HG03469 (cell line): ENCODE measurements at regions not wholly inside any gene's neighbourhood (a gene's known extent, or its start where the extent isn't known, plus 50 kb on each side); places are given as distances from the start of the nearest gene placed in this dataset.
"Not testable (repeated sequence)": the region's sequence is repeated elsewhere in the genome, so short reads cannot be mapped to it uniquely, and the experiment has no call there.

Experiments
- ATAC-seq: cut with Tn5 transposase; IDR thresholded peaks from one replicate; pipeline ENCODE4 v1.9.1; 2021; ENCODE audit warnings: mild to moderate bottlenecking, moderate library complexity, moderate number of reproducible peaks; ENCODE audit not compliant: unreplicated experiment

DNA sequence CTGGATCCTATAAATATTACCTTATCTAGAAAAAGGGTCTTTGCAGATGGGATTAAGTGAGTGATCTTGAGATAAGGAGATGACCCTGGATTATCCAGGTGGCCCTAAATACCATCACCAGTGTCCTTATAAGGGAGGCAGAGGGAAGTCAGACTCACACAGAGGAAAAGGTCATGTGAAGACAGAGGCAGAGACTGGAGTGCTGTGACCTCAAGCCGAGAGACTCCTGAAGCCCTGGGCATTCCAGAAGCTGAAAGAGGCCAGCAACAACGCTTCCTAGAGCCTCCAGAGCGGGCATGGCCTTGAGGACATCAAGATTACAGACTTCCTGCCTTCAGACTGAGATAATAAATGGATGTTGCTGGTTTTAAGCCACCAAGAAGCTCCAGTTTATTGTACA, 118.8 kb downstream of the ATPSCKMT start:
- no peak for ATAC-seq

DNA sequence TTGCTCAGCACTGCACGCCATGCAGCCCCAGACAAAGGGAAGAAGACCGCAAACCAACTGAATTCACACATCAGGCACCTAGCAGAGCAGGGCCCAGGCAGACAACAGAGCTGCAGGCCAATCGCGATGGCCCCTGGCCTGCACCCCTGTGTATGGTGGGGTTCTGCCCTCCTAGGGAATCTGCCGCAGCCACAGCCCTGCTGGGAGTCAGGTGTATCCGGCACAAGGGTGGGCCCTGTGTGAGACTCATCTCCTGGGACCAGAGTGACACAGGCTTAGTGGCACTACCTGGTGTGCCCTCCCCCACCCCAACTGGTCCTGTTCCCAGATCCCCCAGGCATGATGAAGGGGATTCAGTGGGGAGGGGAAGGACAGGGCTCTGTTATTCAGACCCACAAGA, 122.8 kb downstream of the ATPSCKMT start:
- no peak for ATAC-seq

DNA sequence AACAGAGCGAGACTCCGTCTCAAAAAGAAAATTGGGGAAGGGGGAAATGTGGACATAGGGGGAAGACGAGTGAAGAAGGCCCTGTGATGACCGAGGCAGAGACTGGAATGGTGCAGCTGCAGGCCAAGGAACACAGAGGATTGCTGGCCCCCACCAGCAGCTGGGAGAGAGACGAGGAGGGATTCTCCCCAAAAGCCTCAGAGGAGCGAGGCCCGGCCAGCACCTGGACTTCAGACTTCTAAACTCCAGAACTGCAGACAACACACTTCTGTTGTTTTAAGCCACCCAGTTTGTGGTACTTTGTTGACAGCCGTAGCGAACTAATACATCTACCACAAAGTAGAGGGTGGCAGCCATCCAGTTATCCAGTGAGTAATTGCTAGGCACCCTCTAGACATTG, 124.6 kb downstream of the ATPSCKMT start:
- no peak for ATAC-seq

DNA sequence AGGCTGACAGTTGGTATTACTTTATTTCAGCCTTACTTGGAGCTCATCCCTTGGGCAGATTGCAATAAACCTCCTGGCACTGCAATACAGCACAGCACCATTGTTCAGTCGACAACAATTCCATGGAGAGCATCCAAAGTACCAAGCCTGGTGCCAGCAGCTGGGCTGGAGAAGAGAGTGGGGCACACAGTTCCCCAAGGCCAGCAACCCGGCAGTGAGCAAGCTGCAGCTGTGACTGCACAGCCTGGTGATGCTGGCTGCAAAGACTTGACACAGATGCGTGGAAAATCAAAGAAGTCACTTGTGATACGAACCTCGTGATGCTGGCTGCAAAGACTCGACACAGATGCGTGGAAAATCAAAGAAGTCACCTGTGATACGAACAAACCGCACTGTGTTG, 125.4 kb downstream of the ATPSCKMT start:
- no peak for ATAC-seq

DNA sequence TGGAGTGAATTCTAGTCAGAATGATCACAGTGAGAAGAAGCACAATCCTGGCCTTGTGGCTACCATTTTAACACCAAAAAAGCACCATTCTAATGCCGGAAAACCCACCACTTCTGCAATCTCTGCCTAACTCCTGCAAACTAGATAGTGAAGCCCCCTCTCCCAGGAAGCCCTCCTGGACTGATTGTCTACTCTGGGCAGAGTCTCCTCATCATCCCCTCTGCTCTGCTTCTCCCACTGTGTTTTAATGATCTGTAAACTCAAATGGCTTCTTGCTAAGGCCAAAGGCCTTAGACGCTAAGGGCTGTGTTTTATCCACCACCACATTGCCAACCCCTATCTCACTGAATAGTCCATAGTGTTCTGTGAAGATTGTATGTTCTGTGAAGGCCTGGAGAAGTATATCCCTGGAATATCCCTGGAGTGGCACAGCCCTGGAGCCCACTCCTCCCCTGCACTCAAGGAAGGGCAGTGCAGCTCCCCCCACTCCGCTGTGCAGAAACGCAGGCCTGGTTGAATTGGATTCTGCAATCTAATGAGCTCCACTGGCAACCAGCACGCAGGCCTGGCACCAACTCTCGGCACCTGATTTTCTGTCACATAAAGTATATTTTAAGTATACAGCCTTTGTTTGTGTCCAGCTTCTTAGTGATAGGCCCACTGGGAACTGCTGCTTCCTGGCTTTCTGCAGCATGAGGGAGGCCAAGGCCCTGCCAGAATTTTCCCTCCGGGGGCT, 126.3 kb downstream of the ATPSCKMT start:
- no peak for ATAC-seq

DNA sequence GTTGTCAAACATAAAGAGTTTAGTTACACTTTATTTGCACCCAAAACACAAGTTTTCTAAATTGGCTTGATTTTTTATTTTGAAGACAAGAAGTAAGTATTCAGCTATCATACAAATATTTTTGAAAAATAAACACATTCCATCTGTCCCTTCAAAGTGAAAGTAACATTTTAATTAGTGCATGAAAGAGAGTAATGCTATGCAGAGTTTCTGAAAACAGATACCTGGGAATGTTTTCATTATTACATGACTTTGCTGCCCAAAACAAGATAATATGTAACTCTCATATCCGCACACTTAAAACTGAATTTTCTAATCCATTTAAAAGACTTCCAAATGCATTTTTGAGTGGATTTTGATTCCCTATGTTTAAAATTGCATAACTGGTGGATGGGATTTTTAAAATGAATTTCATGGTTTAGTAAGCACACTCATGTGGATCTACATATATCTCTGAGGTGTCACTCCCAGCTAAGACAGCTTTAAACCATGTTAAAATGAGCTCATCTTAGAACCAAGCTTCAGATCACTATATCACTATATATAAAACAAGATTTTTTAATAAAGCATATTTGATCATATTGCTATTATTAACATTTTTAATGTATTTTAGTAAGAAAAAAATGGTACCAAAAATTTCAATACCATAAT, 127.5 kb downstream of the ATPSCKMT start:
- ATAC-seq: no peak

DNA sequence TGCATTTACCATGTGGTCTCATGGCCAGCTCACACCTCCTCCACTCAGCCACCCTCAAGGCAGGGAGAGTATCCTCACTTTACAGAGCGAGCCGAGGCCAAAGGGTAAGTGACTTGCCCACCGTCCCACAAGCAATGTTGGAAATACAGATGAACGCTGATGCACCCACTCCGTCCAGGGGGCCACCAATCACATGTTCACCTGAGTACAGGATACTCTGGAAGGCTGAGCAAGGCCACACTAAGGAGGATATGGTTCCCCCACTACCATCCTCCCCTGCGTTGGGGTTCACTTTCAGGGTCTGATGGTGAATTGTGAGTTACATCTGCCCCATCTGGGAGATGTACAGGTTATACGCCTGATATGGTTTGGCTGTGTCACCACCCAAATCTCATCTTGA, 128.8 kb downstream of the ATPSCKMT start:
- ATAC-seq: no peak

DNA sequence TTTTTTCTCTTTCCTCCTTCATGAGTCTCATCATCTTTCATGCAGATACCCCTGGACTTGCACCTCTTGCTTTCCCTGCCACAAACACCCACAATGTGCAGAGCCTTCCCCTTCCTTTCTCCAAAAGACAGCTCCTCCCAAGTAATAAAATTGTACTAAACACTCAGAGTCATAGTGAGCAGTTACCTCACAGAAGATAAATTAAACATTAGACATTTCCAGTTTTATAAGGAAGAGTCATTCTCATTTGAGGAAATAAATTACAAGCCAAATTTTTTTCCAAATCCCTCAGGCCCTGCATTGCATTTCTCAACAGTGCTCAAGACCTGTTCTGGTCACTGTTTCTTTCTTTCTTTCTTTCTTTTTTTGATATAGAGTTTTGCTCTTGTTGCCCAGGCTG, 131.5 kb downstream of the ATPSCKMT start:
- no peak for ATAC-seq

DNA sequence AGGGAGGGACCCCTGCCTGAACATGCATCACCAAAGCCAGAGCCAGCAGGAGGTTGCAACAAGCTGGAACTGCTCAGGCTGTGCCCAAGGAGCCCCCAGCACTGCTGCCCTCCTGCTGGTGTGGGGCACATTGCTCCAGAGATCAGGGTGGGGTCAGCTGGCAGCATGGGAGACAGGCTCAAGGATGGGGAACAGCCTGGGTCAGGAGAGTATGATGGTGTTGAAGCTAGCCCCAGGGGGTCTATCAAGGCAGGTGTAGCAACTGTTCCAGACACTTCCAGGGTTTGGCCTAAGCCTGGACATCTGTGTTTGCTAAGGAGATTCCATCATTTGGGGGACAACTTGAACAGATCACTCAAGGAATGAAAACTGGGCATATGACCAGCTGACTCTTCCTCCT, 133.1 kb downstream of the ATPSCKMT start:
- no peak for ATAC-seq

DNA sequence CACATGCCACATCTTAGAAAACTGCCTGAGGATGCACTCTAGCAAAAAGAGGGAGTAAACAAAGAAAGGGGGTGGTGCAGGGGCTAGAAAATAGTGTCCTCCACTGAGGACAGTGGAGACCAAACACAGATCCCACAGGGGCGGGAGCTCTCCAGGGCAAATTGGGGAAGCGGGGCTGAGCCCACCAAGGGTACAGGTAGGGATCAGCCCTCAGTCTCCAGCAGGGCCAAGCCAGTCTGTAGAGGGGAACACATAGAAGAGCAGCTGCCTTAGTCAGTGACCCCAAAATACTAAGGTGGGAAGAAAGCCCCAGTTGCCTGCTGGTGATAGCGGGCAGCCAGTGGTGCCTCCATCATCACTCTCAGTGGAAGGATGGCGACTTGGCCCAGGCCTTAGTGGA, 134.0 kb downstream of the ATPSCKMT start:
- no peak for ATAC-seq

DNA sequence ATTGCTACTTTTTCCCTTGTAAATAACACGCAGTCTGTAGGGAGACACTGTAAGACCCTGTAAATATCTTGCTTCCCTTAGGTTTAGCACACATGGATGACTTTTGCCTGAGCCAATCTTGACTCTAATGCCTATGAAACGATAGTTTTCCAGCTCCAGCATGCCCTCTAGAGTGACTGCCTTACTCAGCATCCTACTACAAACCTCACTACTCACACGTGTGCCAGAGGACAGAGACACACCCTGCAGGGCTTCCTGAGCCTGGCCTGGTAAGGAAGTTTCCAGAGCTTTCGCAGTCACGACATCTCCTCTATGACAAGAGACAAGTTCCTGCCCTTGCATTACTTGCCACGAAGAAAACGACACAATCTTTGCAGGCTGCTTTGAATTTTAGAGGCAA, 138.1 kb downstream of the ATPSCKMT start:
- ATAC-seq: no peak

DNA sequence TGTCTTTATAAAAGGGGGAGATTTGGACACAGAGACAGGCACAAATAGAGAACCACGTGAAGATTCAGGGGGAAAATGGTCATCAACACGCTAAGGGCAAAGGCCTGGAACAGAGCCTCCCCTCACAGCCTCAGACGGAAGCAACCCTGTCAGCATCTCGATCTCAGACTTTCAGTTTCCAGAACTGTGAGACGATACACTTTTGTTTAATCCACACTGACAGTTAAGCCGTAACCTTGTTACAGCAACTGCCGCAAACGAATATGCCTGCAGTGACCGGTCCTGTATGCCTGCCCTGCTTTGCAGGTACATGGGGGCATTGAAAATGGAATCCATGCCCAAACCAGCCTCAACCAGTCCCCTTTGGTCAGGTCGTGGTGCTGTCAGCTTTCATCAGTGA, 139.5 kb downstream of the ATPSCKMT start:
- ATAC-seq: no peak

DNA sequence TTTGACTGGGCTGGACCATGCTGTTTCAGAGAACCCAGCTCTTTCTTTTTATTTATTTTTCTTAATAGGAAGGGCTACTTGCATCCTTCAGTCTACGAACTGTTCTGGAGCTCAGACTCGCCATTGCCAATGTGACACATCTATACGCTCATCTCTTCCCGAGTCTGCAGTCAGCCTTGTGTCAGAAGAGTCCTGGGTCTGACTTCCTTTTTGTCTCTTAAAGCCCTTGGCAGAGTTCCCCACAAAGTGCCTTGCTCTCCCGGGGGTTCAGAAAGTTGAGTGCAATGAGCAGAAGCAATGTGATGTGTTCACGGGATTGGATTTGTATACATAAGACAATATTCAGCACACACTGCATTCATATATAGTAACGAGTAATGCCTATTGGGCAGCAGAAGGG, 140.4 kb downstream of the ATPSCKMT start:
- no peak for ATAC-seq

DNA sequence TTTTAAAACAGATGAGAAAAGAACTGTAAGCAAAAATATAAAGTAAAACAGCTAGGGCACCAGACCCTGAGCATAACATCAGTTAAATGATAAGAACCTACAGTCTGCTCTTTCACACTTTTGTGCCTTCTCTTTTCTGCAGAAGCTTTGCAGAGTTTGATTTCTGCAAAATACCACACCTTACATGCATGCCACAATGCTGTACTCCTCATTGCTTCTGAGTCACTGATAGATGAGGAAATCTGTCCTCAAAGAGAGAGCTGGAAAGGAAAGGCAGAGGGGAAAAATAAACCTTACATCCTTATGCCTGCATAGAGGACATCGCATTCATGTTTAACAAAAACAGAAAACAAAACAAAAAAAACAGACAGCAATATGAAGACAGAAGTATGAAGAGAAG, 142.9 kb downstream of the ATPSCKMT start:
- ATAC-seq: no peak

DNA sequence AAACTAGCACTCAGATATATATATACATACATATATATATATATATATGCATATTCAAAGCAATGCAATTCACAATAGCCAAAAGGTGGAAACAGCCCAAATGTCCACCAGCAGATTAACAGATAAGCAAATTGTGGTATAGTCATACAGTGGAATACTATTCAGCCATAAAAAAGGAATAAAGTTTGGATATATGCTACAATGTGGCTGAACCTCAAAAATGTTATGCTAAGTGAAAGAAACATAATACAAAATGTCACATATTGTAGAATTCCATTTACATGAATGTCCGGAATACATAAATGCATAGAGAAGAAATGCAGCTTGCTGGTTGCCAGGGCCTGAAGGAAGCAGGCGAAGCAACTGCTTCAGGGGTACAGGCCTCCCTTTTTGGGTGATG, 143.4 kb downstream of the ATPSCKMT start:
- no peak for ATAC-seq

DNA sequence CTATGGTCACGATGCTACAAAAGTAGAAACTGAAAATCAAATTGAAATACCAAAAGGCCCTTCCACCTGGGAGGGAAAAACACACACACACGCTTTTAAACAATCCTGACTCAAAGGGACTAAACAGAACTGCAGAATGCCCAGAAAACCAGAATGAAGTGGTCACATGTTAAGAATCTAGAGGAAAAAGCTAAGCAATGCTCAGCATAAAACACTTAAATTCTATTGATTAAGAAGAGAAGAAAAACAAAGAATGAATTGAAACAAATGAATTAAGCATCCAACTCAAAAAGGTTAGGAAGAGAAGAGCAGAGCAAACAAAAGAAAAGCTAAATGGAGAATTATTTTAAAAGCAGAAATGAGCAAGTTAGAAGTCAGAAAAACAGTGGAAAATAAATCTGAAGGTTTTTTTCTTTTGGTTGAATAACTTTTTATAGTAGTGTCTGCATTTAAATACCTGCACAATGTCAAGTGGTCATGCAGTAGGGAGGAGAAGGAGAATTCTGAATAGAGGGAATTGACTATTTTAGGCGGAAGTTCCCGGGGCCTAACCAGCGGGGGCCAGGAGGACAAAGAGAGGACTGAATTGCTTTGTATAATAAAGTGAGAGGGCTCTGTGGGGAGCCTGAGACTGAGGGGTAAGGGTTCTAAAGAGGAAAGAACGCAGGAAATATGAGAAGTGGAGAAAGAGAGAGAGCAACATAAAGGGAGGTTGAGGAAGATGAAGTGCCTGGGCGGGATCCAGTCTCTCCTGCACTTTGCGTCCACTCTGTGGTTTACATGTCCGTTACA, 146.8 kb downstream of the ATPSCKMT start:
- no peak for ATAC-seq

DNA sequence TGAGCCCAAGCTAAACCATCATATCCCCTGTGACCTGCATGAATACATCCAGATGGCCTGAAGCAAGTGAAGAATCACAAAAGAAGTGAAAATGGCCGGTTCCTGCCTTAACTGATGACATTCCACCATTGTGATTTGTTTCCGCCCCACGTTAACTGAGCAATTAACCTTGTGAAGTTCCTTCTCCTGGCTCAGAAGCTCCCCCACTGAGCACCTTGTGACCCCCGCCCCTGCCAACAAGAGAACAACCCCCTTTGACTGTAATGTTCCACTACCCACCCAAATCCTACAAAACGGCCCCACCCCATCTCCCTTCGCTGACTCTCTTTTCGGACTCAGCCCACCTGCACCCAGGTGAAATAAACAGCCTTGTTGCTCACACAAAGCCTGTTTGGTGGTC, 147.5 kb downstream of the ATPSCKMT start:
- not testable (repeated sequence) for ATAC-seq

DNA sequence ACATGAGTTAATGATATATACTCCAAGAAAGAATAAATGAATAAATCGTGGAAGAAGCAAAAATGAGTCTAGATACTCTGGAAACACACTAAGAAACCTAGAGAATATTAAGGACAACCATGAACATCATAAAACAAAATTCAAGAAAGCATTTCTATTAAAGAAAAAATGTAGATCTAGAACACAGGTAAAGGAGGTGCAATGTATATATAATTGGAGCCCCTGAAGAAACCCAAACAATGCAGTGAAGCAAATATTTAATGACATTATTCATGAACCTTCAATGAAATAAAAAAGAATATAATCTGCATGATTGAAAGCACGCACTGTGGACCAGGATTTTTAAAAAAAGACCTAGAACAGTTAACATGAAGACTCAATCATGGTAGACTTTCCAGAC, 150.1 kb downstream of the ATPSCKMT start:
- no peak for ATAC-seq

DNA sequence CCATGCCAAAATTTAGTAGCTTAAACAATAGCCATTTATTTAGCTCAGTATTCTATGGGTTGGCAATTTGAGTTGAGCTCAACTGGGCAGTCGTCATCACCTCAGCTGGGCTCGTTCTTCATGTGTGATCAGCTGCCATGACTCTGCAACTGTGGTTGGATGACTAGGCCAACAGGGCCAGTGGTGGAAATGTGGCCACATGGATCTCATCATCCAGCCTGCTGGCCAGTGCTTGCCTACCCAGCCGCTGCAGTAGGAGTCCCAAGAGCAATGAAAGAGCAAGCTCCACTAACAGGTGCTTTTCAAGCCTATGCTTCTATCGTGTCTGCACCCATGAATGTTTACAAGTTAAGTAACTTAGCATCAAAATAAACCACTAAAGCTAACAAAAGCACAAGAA, 158.0 kb downstream of the ATPSCKMT start:
- no peak for ATAC-seq

DNA sequence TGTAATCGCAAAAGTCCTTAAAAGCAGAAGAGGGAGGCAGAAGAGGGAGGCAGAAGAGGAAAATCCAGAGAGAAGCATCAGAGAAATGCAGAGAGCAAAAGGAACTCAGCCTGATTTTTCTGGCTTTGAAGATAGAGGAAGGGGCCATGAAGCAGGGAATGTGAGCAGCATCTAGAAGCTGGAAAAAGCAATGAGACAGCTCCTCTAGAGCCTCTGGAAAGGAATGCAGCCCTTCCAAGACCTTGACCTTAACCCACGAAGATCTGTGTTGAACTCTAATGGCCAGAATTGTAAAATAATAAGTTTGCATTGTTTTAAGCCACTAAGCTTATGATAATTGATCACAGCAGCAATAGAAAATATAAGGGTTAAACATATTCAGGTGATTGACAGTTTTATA, 159.6 kb downstream of the ATPSCKMT start:
- ATAC-seq: no peak

DNA sequence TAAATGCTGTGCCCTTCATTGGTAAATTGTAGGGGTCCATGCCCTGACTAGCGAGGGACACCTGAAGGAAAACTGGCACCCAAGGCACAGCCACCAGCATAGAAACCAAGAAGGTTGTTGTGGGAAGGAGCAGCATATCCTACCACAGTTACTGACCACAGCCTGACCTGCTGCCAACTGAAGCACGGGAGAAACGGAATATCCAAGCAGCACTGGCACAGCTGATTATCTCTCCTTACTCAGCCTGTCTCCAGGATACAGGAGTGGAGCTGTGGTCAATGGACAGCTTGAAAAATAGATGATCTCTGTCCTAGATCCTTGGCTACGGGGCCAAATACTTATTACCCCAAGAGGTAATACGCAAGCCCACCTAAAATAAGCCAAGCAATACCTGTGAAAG, 164.5 kb downstream of the ATPSCKMT start:
- no peak for ATAC-seq

DNA sequence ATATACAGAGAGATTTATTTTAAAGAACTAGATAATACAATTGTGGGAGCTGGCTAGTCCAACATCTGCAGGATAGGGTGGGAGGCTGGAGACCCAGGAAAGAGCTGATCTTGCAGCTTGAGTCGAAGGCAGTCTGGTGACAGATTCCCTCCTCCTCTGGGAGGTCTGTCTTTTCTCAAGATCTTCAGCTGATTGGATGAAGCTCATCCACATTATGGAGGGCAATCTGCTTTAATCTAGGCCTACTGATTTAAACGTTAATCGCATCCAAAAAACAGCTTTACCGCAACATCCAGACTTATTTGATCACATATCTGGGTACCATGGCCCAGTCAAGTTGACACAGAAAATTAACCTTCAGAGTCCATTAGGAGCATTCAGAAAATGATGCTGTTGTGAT, 168.1 kb downstream of the ATPSCKMT start:
- no peak for ATAC-seq
